IMR-90 (cell line): ENCODE measurements at regions not wholly inside any gene's neighbourhood (a gene's known extent, or its start where the extent isn't known, plus 50 kb on each side); places are given as distances from the start of the nearest gene placed in this dataset.

Experiments used
- ATAC-seq: fragments of 200-7000 bp; cut with Tn5 transposase; 2 replicates; pipeline ENCODE4 v1.9.1; 2020; ENCODE audit warnings: low read depth, mild to moderate bottlenecking, moderate library complexity
- BruUV-seq: library from RNA; stranded (reverse); fragments of 400-500 nt; replicated peaks from 2 replicates; lab custom pipeline; 2021; lab: Mats Ljungman, UMichigan
- CTCF ChIA-PET: fragments of 300-600 bp; formaldehyde crosslinking; extraction: SDS; loops from one replicate; lab custom pipeline; 2021; ENCODE audit warnings: antibody characterized with exemption; lab: Yijun Ruan, JAX
- POLR2A ChIA-PET: fragments of 300-600 bp; sonication (Branson Sonifier 250); formaldehyde crosslinking; loops from one replicate; lab custom pipeline; 2022; ENCODE audit warnings: antibody characterized with exemption; ENCODE audit not compliant: unreplicated experiment; lab: Charles Lee
- DNase-seq: peaks from one replicate; pipeline ENCODE4 v3.0.0; 2013
- H2AFZ ChIP-seq: replicated peaks from 2 replicates; pipeline ENCODE3; 2013; ENCODE audit warnings: low read length, mild to moderate bottlenecking; ENCODE audit not compliant: poor library complexity
- H2AK5ac ChIP-seq: 2 replicates; pipeline ENCODE4 v1.6.1; 2013; ENCODE audit warnings: low read depth, low read length, inconsistent platforms
- H2AK9ac ChIP-seq: replicated peaks from 2 replicates; pipeline ENCODE3; 2013; ENCODE audit warnings: mild to moderate bottlenecking, low read depth, low read length, moderate library complexity; ENCODE audit not compliant: poor library complexity
- H2BK120ac ChIP-seq: 2 replicates; pipeline ENCODE4 v1.6.1; 2013; ENCODE audit warnings: low read depth, low read length, inconsistent platforms
- H2BK15ac ChIP-seq: 3 replicates; pipeline ENCODE4 v1.6.1; 2013; ENCODE audit warnings: low read depth, low read length, inconsistent platforms
- H2BK20ac ChIP-seq: 2 replicates; pipeline ENCODE4 v1.6.1; 2013; ENCODE audit warnings: low read depth, mild to moderate bottlenecking, inconsistent platforms, low read length, moderate library complexity
- H2BK5ac ChIP-seq: 2 replicates; pipeline ENCODE4 v1.6.1; 2013; ENCODE audit warnings: mild to moderate bottlenecking, low read depth, low read length, inconsistent platforms; ENCODE audit not compliant: poor library complexity, severe bottlenecking
- H3K14ac ChIP-seq: replicated peaks from 2 replicates; pipeline ENCODE4 v1.6.1; 2013; ENCODE audit warnings: low read depth, low read length, inconsistent platforms
- H3K18ac ChIP-seq: 2 replicates; pipeline ENCODE4 v1.6.1; 2013; ENCODE audit warnings: low read depth, low read length, control low read depth
- H3K23ac ChIP-seq: 2 replicates; pipeline ENCODE4 v1.6.1; 2013; ENCODE audit warnings: low read depth, low read length, inconsistent platforms
- H3K27ac ChIP-seq: 2 replicates; pipeline ENCODE4 v1.5.1; 2013; ENCODE audit warnings: mild to moderate bottlenecking, control low read depth, low read length; ENCODE audit not compliant: insufficient read depth
- H3K27me3 ChIP-seq: 2 replicates; pipeline ENCODE4 v1.6.1; 2013; ENCODE audit warnings: low read length; ENCODE audit not compliant: control insufficient read depth, insufficient read depth
- H3K36me3 ChIP-seq: 2 replicates; pipeline ENCODE4 v1.6.1; 2013; ENCODE audit warnings: low read length, mixed read lengths; ENCODE audit not compliant: control insufficient read depth, insufficient read depth
- H3K4ac ChIP-seq: 2 replicates; pipeline ENCODE4 v1.6.1; 2013; ENCODE audit warnings: low read depth, low read length, inconsistent platforms
- H3K4me1 ChIP-seq: 2 replicates; pipeline ENCODE4 v1.6.1; 2013; ENCODE audit warnings: low read length, mixed read lengths; ENCODE audit not compliant: control insufficient read depth, insufficient read depth
- H3K4me2 ChIP-seq: 2 replicates; pipeline ENCODE4 v1.6.1; 2013; ENCODE audit warnings: low read depth, mild to moderate bottlenecking, control low read depth, low read length, moderate library complexity
- H3K4me3 ChIP-seq: 2 replicates; pipeline ENCODE4 v1.5.1; 2013; ENCODE audit warnings: low read depth, mild to moderate bottlenecking, control low read depth, low read length, moderate library complexity; ENCODE audit not compliant: insufficient read depth
- H3K56ac ChIP-seq: 2 replicates; pipeline ENCODE4 v1.6.1; 2013; ENCODE audit warnings: low read length, inconsistent platforms; ENCODE audit not compliant: insufficient read depth; ENCODE audit errors: extremely low read depth
- H3K79me1 ChIP-seq, 2 experiments: 2 replicates each; pipeline ENCODE4 v1.6.1; 2013; ENCODE audit warnings: low read length in 2 of 2, inconsistent platforms in 1 of 2, low read depth in 1 of 2
- H3K9ac ChIP-seq: 2 replicates; pipeline ENCODE4 v1.6.1; 2013; ENCODE audit warnings: low read depth, low read length, control low read depth
- H3K9me1 ChIP-seq: 2 replicates; pipeline ENCODE4 v1.6.1; 2013; ENCODE audit warnings: low read length, inconsistent platforms; ENCODE audit not compliant: insufficient read depth
- H3K9me3 ChIP-seq: 2 replicates; pipeline ENCODE4 v1.6.1; 2013; ENCODE audit warnings: low read length; ENCODE audit not compliant: control insufficient read depth, insufficient read depth
- H4K20me1 ChIP-seq: 2 replicates; pipeline ENCODE4 v1.6.1; 2013; ENCODE audit warnings: low read length, inconsistent platforms; ENCODE audit not compliant: insufficient read depth
- H4K5ac ChIP-seq: 2 replicates; pipeline ENCODE4 v1.6.1; 2013; ENCODE audit warnings: mild to moderate bottlenecking, low read depth, low read length, control low read depth
- H4K8ac ChIP-seq, 2 experiments: 2 replicates each; pipeline ENCODE4 v1.6.1; 2013; ENCODE audit warnings: low read depth in 2 of 2, low read length in 2 of 2, control low read depth in 1 of 2, inconsistent platforms in 1 of 2
- H4K91ac ChIP-seq: 2 replicates; pipeline ENCODE4 v1.6.1; 2013; ENCODE audit warnings: low read depth, low read length, inconsistent platforms; ENCODE audit not compliant: insufficient read depth
- CHD1 ChIP-seq: IDR thresholded peaks from 2 replicates; pipeline ENCODE4 v1.6.1; 2012; ENCODE audit warnings: low read depth, low read length, improper control_type of control experiment
- CTCF ChIP-seq: conservative IDR thresholded peaks from 2 replicates; pipeline ENCODE4 v1.5.1; 2012; ENCODE audit warnings: mild to moderate bottlenecking, low read depth, low read length, improper control_type of control experiment
- ELK1 ChIP-seq: fragments of 150-350 bp; IDR thresholded peaks from 2 replicates; pipeline ENCODE4 v1.6.1; 2016; ENCODE audit warnings: low read depth, mild to moderate bottlenecking, low read length, moderate library complexity, borderline replicate concordance
- FOS ChIP-seq: fragments of 150-350 bp; IDR thresholded peaks from 2 replicates; pipeline ENCODE4 v1.6.1; 2016; ENCODE audit warnings: low read depth, low read length
- MAZ ChIP-seq: IDR thresholded peaks from 2 replicates; pipeline ENCODE4 v1.6.1; 2012; ENCODE audit warnings: low read depth, mild to moderate bottlenecking, low read length, improper control_type of control experiment, moderate library complexity, borderline replicate concordance
- RAD21 ChIP-seq: IDR thresholded peaks from 2 replicates; pipeline ENCODE4 v1.6.1; 2012; ENCODE audit warnings: low read length, improper control_type of control experiment
- WGBS, 2 experiments: methylation state at CpG; one replicate each; pipeline versions ENCODE4 v1.1.5 to v1.1.7; 2013; ENCODE audit warnings: missing lambda C conversion rate in 2 of 2; ENCODE audit not compliant: insufficient read length in 1 of 2; ENCODE audit errors: extremely low coverage in 2 of 2; 5-methylcytosine and 5-hydroxymethylcytosine counted together
- dilution Hi-C: fragments of 300-500 bp; cut with HindIII; formaldehyde crosslinking; loops from one replicate; pipeline ENCODE4 v1.14.3; 2018; ENCODE audit warnings: low sequenced_read_pairs; ENCODE audit not compliant: unreplicated experiment
- in situ Hi-C: fragments of 300-500 bp; cut with MboI; formaldehyde crosslinking; loops from 3 replicates; pipeline ENCODE4 v1.14.3; 2019; ENCODE audit warnings: low sequenced_read_pairs, inconsistent platforms, mixed read lengths
- intact Hi-C: fragments of 100-400 bp; cut with micrococcal nuclease; formaldehyde crosslinking; loops from 2 replicates; pipeline ENCODE4 v1.10.0; 2022

GRCh38 chr13:97069050-97069815, 75.0 kb upstream of the OXGR1 start:
- no peak for DNase-seq
- Histone ChIP-seq H3K4me1 (no peaks in the 10 kb centered on the region; the same call in 1 of the 2 replicates), H3K4ac (no peak overlapping the region), H3K9me1 (no peaks in the 10 kb centered on the region), H2BK20ac (no peak overlapping the region), H2AK9ac (no peak overlapping the region), H3K27me3 (peaks cover 3% of the 10 kb centered on the region; the same call in 1 of the 2 replicates), H3K27ac (no peak overlapping the region), H2AFZ (no peak overlapping the region), H4K8ac (no peak overlapping the region), H3K23ac (no peak overlapping the region), H2AK5ac (no peak overlapping the region), H3K4me3 (no peak overlapping the region), H2BK15ac (no peak overlapping the region), H3K4me2 (no peak overlapping the region), H3K18ac (no peak overlapping the region), H4K5ac (no peak overlapping the region), H3K56ac (no peak overlapping the region), H4K91ac (no peak overlapping the region), H2BK120ac (no peak overlapping the region), H3K9ac (no peak overlapping the region), H3K14ac (no peak overlapping the region), H3K36me3 (no peaks in the 10 kb centered on the region), H4K20me1 (no peaks in the 10 kb centered on the region), H2BK5ac (no peak overlapping the region), H3K79me1 (no peaks in the 10 kb centered on the region), H3K9me3 (peaks cover 2% of the 10 kb centered on the region)
- POLR2A ChIA-PET: no interaction called here
- intact Hi-C loops (no loop called here), in situ Hi-C loops (no loop called here), dilution Hi-C loops (no loop called here)
- TF ChIP-seq ELK1 (no peak), CHD1 (no peak), FOS (no peak), CTCF (no peak), MAZ (no peak), RAD21 (no peak)
- ATAC-seq: no peak
- no TSS peak for BruUV-seq
- CTCF ChIA-PET: no interaction called here
- no CpG with 5 or more reads among the region's 8 CpGs for WGBS, 2 experiments
